NCI-H69 (cell line): ENCODE measurements at regions not wholly inside any gene's neighbourhood (a gene's known extent, or its start where the extent isn't known, plus 50 kb on each side); places are given as distances from the start of the nearest gene placed in this dataset.
A peak's percentile ranks its signal among the peaks of the same experiment; 100 is the strongest.
"Not testable (repeated sequence)": the region's sequence is repeated elsewhere in the genome, so short reads cannot be mapped to it uniquely, and the experiment has no call there.

ENCODE experiments used
- DNase-seq: peaks from one replicate; lab custom pipeline; 2025; lab: John Stamatoyannopoulos, UW

DNA sequence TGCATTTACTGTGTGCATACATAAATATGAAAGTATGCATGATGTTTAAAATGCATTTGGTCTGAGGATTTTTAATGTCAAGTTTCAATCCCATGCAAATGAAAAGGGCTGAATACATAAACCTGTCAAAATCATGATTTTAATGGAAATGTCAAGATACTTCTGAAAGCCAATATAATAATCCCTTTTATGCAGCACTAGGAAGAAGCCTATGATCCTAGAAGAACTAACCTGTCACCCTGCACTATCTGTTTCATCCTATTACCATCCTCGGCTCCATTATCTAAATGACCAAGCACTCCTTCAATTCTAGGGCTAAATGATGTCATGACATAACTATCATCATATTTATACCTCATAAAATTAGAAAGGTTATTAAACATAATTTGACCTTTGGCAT, 2229.4 kb upstream of the WWC1 start:
- DNase-seq, result no peak

DNA sequence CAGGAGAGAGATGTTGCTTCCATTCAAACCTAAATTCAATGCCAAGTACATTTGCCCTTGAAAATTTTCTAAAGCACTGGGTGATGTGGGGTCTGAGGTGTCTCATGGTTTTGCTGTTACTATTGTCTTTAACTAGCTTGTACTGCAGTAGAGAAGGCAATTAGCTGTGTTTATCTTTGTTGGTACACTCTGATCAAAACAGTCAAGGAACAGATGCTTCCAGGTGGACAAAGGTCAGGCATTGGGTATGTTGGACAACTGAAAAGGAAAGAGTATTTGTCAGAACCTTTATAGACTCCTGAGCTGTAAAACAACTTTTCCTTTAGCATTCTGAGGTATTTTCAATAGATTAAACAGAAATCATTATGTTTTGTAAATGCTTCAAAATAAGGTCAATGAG, 2228.7 kb upstream of the WWC1 start:
- peak; percentile 78 for DNase-seq

DNA sequence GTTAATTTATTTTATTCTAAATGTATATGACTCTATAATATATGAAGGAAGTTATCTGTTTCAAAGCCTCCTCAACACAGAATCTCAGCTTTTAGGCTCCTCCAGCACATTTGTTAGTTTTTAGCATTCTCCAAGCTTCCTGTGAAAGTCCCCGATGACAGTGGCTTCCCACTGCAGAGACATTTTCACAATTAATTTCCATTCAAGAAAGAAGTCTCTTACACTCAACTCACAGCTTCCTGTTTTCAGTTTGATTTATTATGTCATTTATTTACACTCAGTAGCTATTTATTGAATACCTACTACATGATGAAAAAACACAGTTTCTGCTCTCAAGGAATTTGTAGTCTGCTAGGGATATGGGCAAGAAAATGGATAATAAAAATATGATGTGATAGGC, 2228.2 kb upstream of the WWC1 start:
- peak; percentile 35 for DNase-seq

DNA sequence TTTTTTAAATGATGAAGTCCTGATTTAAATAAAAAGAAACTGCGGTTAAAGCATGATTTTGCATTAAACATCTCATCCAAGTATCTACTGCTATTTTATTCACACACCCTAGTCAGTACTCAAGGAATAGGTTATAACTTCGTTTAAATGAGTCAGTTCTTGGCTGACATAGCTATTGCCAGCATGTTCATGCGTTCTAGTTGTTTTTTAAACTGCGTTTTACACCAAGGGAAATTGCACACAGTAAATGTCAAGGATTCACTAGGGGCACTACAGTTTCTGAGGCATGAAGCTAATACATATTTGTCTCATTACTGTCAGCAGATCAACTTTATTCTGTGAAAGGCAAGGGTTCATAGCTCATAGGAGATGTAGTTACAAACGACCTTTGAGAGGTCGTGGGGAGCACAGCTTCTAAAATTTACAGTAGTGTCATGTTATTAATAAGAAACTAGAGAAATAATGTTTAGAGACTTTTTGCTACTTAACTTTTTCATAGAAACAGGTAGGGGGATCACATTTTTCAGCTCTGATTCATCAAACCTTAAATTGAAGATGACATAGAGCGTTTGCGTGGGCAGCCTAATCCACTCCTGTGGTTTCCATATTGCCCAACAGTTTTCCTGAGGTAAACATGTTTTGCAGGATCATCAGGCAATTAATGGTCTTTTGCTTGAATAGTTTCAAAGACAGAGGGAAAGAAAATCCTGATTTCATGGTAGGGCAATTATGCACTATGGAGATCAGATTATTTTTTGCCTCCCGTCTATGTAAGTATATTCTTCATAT, 2222.7 kb upstream of the WWC1 start:
- no peak for DNase-seq

DNA sequence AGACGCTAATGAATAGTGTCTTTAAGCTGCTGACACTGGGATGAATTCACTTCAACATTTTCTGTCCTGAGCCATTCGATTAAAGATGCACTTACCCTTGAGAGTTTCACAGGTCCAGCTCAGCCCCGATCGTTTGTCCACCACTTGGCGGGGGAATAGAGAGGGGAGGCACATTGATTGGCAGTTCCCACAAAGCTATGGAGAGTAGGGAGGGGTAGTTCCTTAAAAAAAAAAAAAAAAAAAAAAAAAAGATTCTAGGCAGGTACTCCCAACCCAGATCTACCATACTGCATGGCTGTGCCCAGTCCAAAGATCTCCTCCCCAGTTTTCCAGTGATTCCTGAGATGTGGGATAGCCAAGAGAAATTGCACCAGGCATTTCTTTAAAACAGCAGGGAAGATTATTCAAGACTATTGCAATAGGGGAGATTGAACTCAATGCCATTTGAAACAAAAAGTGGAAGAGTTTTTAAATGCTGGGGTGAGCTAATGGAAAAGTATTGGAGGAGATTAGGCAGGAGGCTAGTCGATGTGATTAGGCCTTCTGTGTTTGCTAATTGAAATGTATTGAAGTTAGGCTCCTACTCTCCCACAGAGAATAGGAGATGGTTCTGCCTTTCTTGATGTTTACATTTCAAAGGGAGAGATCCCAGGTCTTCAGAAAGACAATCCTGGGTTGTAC, 2217.4 kb upstream of the WWC1 start:
- no peak for DNase-seq

DNA sequence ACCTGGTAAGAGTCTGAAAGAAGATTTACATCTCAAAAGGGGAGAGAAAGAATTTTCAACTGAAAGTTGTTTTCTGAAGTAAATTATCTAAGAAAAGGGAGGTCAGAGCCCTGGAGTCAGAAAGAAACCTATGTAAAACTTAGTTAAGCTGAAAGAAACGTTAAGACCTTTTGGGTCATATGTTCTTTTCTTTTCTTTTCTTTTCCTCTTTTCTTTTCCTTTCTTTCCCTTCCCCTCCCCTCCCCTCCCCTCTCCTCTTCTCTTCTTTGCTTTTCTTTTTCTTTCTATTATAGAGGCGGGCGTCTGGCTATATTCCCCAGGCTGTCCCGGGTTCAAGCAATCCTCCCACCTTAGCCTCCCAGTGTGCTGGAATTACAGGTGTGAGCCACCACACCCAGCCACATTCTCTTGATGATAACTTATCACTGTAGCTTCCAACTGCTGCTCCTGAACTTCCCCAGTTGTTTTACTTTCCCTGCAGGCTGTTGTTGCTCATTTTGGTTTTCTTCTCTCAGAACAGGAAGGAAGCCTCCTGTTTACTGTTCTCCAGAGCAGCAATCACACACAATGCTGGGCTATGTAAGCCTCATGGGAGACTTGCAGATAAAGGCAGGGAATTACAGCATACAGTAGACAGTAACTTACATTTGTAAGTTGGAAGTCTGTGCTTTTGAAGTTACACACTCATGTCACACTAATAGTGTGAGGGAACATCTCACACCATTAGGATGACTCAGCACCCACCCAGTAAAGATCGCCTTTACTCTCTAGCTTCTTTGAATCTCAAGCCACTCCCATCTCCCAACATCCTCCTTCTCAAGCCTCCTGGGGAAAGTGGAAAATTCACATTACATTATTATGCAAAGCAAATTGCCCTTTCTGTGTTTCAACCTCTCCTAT, 2216.6 kb upstream of the WWC1 start:
- DNase-seq, result peak; percentile 27

DNA sequence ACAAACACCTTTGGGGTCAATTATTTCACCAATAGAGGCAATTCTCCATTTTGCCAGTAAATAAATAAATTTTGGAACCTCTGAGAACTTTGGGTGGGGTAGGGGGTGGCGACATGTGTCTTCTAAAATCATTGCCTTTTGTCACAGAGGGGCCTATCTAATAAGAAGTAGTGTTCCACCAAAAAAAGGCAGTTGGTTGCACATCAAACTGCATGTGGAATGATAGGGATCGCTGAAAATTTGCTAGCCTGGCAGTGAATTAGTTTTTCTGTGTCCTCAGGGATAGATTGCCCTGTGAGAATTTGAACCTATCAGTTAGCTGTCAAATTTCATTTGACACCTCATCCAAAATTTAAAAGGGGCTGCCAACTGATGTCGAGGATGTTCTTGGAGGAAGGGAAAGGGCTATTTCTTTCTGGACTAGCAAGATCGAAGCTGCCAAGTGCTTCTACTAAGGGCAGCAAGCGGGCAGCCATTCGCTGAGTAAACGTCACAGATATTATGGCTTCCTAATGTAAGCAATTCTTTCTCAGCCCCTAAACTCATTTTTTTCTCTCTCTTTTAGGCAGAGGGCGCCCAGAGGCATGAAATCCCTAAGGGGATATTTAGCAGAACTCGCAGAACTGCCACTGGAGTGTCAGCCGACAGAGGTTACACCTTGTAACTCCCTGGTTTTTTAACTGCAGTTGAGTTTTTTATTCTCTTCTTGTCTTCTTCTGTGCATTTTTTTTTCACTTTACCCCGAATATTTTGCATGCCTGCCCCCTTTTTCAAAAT, 2208.1 kb upstream of the WWC1 start:
- DNase-seq, result peak; percentile 35

DNA sequence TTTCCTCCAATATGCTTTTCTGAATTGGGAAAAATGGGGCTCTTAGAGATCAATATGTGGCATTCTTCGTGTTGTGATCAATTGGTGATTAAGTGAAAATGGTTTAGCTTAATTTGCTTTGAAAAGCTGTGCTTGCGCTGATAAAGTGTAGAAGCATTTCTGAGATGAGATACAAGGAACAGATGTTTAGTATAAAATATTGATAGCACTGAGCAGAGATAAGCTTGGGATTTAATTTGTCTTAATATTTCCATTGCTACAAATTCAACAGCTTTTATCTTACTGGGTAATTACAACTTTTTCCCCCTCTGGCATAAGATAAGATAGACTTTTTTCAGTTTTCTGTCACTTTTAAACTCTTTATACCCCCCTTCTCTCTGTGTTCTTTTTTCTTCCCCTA, 2204.9 kb upstream of the WWC1 start:
- DNase-seq, result no peak

DNA sequence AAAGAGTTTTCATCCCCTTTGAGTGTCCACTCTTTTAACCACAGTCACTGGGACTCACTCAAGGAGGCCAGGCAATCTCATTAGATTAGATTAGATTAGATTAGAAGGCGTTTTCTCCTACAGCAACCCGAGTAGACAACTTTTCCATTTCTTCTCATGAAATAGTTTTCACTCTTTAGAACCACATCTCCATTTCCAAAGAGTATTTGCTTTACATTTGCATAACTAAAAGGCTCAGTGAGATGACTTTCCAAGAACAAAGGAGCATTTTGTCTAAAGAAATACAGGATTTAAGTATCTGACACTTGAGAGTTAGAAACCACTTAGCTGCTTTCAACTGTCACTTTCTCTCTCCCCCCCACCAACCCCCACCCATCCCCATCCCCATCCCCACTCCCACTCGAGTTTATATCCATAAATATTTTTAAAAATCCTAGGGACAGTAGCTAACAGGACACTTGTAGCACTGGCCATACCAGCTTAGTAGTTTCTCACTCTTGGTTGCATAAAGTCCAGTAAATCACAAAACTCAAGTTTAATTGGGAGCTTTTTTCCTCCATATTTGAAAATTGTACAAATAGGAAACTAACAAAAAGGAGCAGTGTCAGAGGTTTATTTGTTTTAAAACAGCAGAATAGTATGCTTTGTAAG, 2202.9 kb upstream of the WWC1 start:
- DNase-seq, result no peak

DNA sequence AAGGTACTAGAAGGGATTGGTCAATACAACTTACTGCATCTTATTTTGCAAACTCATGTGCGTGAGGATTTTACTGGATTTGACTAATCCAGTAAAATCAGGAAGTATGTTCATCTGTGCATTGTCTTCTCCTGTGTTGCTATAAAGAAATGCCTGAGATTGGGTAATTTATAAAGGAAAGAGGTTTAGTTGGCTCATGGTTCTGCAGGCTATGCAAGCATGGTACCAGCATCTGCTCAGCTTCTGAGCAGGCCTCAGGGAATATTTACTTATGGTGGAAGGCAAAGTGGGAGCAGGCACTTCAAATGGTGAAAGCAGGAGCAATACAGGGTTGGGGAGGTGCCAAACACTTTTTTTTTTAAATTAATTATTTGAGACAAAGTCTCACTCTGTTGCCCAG, 2199.5 kb upstream of the WWC1 start:
- DNase-seq, result no peak

DNA sequence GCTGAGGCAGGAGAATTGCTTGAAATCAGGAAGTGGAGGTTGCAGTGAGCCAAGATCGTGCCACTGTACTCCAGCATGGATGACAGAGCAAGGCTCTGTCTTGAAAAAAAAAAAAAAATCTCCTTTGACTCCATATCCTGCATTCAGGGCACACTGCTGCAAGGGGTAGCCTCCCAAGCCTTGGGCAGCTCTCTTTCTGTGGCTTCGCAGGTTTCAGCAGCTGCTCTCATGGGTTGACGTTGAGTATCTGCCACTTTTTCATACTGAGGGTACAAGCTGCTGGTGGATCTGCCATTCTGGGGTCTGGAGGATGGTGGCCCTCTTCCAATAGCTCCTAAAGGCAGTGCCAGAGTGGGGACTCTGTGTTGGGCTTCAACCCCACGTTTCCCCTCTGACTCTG, 2198.1 kb upstream of the WWC1 start:
- DNase-seq, result no peak

DNA sequence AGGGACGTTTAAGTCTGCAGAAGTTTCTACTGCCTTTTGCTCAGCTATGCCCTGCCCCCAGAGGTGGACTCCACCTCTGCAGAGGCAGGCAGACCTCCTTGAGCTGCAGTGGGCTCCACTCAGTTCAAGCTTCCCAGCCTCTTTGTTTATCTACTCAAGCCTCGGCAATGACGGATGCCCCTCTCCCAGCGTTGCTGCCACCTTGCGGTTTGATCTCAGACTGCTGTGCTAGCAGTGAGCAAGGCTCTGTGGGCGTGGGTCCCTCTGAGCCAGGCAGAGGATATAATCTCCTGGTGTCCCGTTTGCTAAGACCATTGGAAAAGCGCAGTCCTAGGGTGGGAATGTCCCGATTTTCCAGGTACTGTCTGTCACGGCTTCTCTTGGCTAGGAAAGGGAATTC, 2188.5 kb upstream of the WWC1 start:
- no peak for DNase-seq

DNA sequence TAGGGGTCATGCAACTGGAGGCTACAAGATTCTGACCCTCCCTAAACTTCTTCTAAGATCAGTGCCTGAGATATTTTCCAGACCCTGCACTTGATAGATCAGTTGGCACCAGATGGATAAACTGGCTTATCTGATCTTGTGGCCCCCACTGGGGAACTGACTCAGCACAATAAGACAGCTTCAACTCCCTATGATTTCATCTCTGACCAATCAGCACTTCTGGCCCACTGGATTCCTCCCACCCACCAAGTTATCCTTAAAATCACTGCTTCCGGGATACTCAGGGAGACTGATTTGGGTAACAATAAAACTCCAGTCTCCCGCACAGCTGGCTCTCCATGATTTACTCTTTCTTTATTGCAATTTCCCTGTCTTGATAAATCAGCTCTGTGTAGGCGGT, 2180.4 kb upstream of the WWC1 start:
- DNase-seq, result no peak

DNA sequence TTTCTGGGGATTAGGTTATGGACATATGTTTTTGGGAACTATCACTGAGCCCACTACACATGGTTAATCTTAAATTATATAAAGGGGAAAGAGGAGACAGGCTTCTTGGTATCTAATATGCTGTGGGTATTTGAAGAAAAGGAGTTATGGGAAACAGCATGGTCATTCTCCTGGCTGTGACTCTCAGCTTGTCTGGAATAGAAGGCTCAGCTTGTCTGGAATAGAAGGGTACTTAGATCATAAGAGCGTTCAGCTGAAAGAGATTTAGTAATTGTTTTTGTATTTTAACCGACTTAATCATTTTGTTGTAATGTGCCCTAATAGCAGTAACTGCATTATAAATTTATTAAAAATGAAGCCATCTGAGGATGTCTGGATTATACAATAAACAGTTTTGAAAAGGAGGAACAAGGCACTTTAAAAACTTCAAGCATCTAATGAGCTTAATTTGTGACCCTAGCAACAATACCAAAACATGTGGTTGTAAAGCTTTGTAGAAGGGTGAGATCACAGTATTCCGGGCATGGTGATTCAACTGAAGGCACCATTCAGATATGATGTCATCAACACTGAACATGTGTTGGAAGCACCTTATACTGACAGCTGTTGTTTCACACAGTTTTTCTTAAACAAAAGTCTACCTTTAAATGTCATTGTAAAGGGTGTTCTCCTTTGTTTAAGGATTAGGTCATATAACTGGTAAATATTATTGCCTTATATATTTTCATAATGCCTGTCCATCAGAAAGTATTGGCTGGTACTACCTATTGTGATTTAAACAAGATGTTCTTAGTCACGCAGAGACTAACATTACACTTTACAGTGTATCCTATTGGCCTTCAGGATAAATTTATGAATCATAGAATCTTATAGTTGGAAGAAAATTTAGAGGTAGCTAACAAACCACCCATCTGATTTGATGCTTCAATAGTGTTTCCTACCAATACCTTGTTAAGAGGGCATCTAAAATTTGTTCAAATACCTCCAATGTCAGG, 2174.1 kb upstream of the WWC1 start:
- DNase-seq, result peak; percentile 44

DNA sequence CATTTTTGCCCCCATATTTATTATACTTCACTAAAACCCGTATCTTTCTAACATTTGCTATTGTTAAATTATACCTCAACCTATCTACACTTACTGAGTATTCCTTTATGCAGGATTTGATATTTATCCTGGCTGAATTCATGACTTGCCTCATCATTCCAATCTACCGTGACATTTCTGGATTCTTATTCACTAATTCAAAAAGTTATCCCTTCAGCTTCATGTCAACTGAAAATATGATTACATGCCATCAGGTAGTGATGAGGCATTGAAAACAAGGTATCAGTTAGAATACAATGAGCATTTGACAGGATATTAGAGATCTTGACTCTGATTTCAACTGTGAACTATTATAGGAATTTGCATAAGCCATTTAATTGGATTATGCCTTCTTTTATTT, 2171.9 kb upstream of the WWC1 start:
- no peak for DNase-seq

DNA sequence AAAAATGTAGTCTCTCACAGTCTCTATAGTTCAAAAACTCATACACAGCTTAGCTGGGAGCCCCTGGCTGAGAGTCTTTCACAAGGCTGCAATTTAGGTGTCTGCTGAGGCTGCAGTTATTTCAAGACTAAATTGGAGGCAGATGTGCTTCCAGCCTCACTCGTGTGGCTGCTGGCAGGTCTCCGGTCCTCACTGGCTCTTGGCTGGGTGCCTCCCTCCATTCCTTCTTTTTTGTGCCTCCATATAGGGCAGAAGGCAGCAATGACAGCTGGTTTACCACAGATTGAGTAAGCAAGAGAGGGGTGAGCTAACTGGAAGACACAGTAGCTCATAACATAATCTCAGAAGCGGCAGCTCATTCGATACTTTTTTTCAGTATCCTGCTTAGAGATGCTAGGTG, 2167.7 kb upstream of the WWC1 start:
- DNase-seq, result peak; percentile 90

DNA sequence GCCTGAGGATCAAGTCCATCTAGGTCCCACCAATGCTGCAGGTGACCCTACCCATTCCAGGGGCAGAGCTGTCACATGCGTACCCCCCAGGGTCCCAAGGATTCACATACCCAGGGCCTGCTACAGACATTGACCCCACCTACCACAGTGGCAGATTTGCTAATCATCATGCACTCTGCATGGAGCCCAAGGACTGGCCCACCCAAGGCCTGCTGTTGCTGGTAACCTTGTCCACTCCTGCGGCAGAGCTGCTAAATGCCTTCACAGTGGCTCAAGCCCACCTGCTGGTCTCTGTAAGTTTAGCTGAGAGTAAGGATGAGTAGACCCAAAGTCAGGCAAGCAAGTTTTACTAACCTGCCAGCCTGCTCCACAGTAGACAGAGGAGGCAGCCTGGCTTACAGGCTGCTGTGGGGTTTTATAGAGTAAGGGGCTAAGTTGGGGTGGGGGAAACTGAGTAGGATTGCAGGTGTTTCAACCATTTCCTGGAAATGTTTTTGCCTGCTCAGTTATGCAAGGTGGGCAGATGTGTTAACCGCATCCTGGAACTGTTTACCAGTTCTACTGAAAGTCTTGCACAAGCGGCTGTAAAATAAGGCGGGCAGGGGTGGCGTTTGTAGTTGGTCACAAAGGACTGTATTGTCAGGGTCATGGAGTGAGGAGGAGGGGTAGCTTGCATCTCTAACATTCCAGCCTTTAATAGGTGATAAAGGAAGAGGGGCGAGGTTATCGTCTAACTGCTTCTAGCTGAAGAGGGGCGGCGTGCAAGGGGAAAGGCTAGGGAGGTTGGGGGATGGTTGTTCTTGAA, 2163.5 kb upstream of the WWC1 start:
- no peak for DNase-seq

DNA sequence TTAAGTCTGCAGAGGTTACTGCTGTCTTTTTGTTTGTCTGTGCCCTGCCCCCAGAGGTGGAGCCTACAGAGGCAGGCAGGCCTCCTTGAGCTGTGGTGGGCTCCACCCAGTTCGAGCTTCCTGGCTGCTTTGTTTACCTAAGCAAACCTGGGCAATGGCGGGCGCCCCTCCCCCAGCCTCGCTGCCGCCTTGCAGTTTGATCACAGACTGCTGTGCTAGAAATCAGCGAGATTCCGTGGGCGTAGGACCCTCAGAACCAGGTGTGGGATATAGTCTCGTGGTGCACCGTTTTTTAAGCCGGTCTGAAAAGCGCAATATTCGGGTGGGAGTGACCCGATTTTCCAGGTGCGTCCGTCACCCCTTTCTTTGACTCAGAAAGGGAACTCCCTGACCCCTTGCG, 2146.3 kb upstream of the WWC1 start:
- not testable (repeated sequence) for DNase-seq

DNA sequence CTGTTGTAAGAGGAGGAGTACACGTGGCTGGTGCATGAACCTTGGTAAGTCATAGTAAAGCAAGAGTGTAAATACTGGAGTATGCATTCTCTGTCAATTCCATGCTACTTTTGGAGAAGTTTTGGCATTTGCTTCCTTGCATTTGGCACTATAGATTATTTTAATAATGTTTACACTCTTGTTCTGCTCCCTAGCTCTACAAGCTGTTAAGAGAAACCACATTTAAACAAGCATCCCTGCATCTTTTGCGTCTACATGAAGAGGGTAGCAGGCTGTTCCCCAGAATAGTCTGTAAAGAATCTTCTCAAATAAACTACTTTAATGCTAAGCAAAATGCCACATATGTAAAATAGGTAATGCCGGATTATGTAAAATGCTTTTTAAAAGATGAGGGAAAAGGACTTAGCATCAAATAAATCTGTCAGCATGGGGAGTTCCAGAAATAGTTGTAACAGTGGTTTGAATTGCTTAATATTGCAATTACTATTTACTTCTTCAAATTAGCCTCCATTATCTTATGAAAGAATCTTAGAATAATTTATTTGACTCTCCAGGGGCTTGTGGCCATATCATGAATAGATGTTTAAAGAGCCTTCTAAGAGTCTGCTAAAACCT, 2127.3 kb upstream of the WWC1 start:
- peak; percentile 43 for DNase-seq
